ENCODE measurements at regions not wholly inside any gene's neighbourhood (a gene's known extent, or its start where the extent isn't known, plus 50 kb on each side); places are given as distances from the start of the nearest gene placed in this dataset.
A peak's percentile ranks its signal among the peaks of the same experiment; 100 is the strongest.

- no peaks in the 10 kb centered on the region for H3K36me3 ChIP-seq (replicated peaks; ENCODE audit: low read depth, low read length)
- no peak for TF ChIP-seq EZH2phosphoT487 (IDR thresholded peaks at IDR 0.05; ENCODE audit: low read depth)
- TF ChIP-seq, protein P1, sequence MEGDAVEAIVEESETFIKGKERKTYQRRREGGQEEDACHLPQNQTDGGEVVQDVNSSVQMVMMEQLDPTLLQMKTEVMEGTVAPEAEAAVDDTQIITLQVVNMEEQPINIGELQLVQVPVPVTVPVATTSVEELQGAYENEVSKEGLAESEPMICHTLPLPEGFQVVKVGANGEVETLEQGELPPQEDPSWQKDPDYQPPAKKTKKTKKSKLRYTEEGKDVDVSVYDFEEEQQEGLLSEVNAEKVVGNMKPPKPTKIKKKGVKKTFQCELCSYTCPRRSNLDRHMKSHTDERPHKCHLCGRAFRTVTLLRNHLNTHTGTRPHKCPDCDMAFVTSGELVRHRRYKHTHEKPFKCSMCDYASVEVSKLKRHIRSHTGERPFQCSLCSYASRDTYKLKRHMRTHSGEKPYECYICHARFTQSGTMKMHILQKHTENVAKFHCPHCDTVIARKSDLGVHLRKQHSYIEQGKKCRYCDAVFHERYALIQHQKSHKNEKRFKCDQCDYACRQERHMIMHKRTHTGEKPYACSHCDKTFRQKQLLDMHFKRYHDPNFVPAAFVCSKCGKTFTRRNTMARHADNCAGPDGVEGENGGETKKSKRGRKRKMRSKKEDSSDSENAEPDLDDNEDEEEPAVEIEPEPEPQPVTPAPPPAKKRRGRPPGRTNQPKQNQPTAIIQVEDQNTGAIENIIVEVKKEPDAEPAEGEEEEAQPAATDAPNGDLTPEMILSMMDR (IDR thresholded peaks at IDR 0.05; ENCODE audit: low read depth, low read length), result no peak
- peaks cover 11% of the 10 kb centered on the region; the same call in 1 of the 2 replicates for H3K4me1 ChIP-seq (ENCODE audit: low read length)
- H4K20me1 ChIP-seq (ENCODE audit: insufficient read depth, low read length), result no peaks in the 10 kb centered on the region
- H3K9ac ChIP-seq (ENCODE audit: low read length), result no peak overlapping the region
- H2AFZ ChIP-seq (ENCODE audit: low read depth, low read length), result no peak overlapping the region
- no peak overlapping the region for H3K27ac ChIP-seq (ENCODE audit: low read length)
- H3K4me3 ChIP-seq (ENCODE audit: low read length), result no peak overlapping the region
- no peaks in the 10 kb centered on the region for H3K9me3 ChIP-seq (ENCODE audit: insufficient read depth, low read length)
- H3K79me2 ChIP-seq (ENCODE audit: low read length), result no peaks in the 10 kb centered on the region
- no peaks in the 10 kb centered on the region for H3K27me3 ChIP-seq (ENCODE audit: low read depth, low read length)
- H3K4me2 ChIP-seq (ENCODE audit: low read length), result 0 out of 2 replicates have a peak overlapping the region, but pooled peaks have one; percentile 1
Measured at GRCh38 chr1:60558236-60558635, 484.7 kb upstream of the C1orf87 start.

GRCh38 chr1:60553730-60554129, 480.2 kb upstream of the C1orf87 start:
- H3K9me3 ChIP-seq (ENCODE audit: insufficient read depth, low read length), result no peaks in the 10 kb centered on the region
- H3K4me1 ChIP-seq (ENCODE audit: low read length), result peaks cover 9% of the 10 kb centered on the region; the same call in 1 of the 2 replicates
- no peak overlapping the region for H3K9ac ChIP-seq (ENCODE audit: low read length)
- H3K79me2 ChIP-seq (ENCODE audit: low read length), result no peaks in the 10 kb centered on the region
- no peaks in the 10 kb centered on the region for H3K36me3 ChIP-seq (replicated peaks; ENCODE audit: low read depth, low read length)
- no peak for TF ChIP-seq EZH2phosphoT487 (IDR thresholded peaks at IDR 0.05; ENCODE audit: low read depth)
- TF ChIP-seq, protein P1 (IDR thresholded peaks at IDR 0.05; ENCODE audit: low read depth, low read length), result no peak
- H3K27ac ChIP-seq (ENCODE audit: low read length), result no peak overlapping the region
- no peaks in the 10 kb centered on the region for H3K27me3 ChIP-seq (ENCODE audit: low read depth, low read length)
- no peaks in the 10 kb centered on the region for H4K20me1 ChIP-seq (ENCODE audit: insufficient read depth, low read length)
- no peak overlapping the region for H2AFZ ChIP-seq (ENCODE audit: low read depth, low read length)
- H3K4me2 ChIP-seq (ENCODE audit: low read length), result no peak overlapping the region
- no peak overlapping the region for H3K4me3 ChIP-seq (ENCODE audit: low read length)

DNA sequence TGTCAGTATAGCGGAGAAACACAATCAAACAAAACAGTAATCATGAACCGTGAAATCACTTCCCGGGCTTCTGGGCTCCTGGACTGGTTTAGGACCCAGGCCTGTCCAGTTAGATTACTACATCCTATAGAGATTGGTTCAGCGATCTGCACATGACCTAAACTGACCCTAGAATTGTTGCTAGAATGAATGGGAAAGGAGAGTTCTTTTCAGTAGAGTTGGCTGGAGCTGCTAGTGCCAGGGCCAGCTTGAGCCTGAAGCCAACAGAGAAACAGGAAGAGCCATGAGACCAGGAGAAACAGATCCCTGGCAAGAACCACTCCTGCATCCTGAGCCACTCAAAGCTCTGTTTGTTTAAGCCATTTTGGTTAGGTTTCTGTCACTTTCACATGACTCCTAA, 474.3 kb upstream of the C1orf87 start:
- H3K4me3 ChIP-seq (ENCODE audit: low read length), result no peak overlapping the region
- no peaks in the 10 kb centered on the region for H3K27me3 ChIP-seq (ENCODE audit: low read depth, low read length)
- no peaks in the 10 kb centered on the region for H3K79me2 ChIP-seq (ENCODE audit: low read length)
- no peak overlapping the region for H2AFZ ChIP-seq (ENCODE audit: low read depth, low read length)
- H3K9ac ChIP-seq (ENCODE audit: low read length), result no peak overlapping the region
- H3K9me3 ChIP-seq (ENCODE audit: insufficient read depth, low read length), result no peaks in the 10 kb centered on the region
- TF ChIP-seq, protein P1 (IDR thresholded peaks at IDR 0.05; ENCODE audit: low read depth, low read length), result no peak
- TF ChIP-seq EZH2phosphoT487 (IDR thresholded peaks at IDR 0.05; ENCODE audit: low read depth), result no peak
- no peaks in the 10 kb centered on the region for H3K4me1 ChIP-seq (ENCODE audit: low read length)
- H3K4me2 ChIP-seq (ENCODE audit: low read length), result no peak overlapping the region
- no peaks in the 10 kb centered on the region for H4K20me1 ChIP-seq (ENCODE audit: insufficient read depth, low read length)
- no peaks in the 10 kb centered on the region for H3K36me3 ChIP-seq (replicated peaks; ENCODE audit: low read depth, low read length)
- H3K27ac ChIP-seq (ENCODE audit: low read length), result no peak overlapping the region

DNA sequence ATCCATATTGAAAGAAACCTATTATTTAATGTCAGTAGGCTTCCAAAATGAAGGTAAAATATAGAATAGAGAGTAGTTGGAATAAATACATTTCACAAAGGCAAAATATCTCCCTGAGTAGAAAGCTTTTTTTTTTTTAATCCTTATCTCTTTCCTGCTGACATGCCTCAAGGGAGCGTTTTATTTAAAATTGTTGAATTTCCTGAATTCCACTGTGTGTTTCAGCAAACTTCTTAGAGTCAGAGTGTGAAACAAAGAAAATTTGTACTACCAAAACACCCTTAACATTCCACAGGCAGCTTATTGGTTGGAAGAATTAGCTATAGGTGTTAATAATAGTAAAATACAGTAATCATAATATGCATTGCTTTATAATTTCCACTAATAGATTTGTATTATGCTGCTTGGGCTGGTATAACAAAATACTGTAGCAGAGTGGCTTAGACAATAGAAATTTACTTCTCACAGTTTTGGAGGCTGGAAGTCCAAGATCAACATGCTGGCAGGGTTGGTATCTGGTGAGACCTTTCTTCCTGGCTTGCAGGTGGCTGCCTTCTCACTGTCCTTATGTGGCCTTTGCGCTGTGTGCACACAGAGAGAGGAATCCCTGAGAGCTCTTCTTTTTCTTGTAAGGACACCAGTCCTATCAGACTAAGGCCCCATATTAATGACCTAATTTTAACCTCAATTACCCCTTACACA, 468.4 kb upstream of the C1orf87 start:
- no peak for TF ChIP-seq EZH2phosphoT487 (IDR thresholded peaks at IDR 0.05; ENCODE audit: low read depth)
- TF ChIP-seq, protein P1 (IDR thresholded peaks at IDR 0.05; ENCODE audit: low read depth, low read length), result no peak
- H3K27ac ChIP-seq (ENCODE audit: low read length), result no peak overlapping the region

More for the DNA sequence above, 468.4 kb upstream of the C1orf87 start:
- peaks cover 4% of the 10 kb centered on the region; the same call in 1 of the 2 replicates for H3K4me1 ChIP-seq (ENCODE audit: low read length)
- H3K79me2 ChIP-seq (ENCODE audit: low read length), result no peaks in the 10 kb centered on the region
- no peak overlapping the region for H3K9ac ChIP-seq (ENCODE audit: low read length)
- H3K27me3 ChIP-seq (ENCODE audit: low read depth, low read length), result no peaks in the 10 kb centered on the region
- H3K9me3 ChIP-seq (ENCODE audit: insufficient read depth, low read length), result 0 out of 2 replicates have a peak, but pooled peaks cover 3% of the 10 kb centered on the region
- H3K4me3 ChIP-seq (ENCODE audit: low read length), result no peak overlapping the region
- no peaks in the 10 kb centered on the region for H4K20me1 ChIP-seq (ENCODE audit: insufficient read depth, low read length)
- no peak overlapping the region for H2AFZ ChIP-seq (ENCODE audit: low read depth, low read length)
- no peaks in the 10 kb centered on the region for H3K36me3 ChIP-seq (replicated peaks; ENCODE audit: low read depth, low read length)
- no peak overlapping the region for H3K4me2 ChIP-seq (ENCODE audit: low read length)

Data from OCI-LY3 (cell line).